GM12878 (cell line): ENCODE measurements at regions not wholly inside any gene's neighbourhood (a gene's known extent, or its start where the extent isn't known, plus 50 kb on each side); places are given as distances from the start of the nearest gene placed in this dataset.

Experiments used
- ATAC-seq: fragments of 200-7000 bp; cut with Tn5 transposase; 3 replicates; pipeline ENCODE4 v1.9.1; 2020; ENCODE audit warnings: mild to moderate bottlenecking, moderate library complexity
- BruUV-seq: library from RNA; stranded (reverse); fragments of 400-500 nt; replicated peaks from 2 replicates; lab custom pipeline; 2021; lab: Mats Ljungman, UMichigan
- CTCF ChIA-PET: fragments of 300-600 bp; sonication (Branson Sonifier 250); formaldehyde crosslinking; extraction: SDS; loops from one replicate; lab custom pipeline; 2021; ENCODE audit warnings: inconsistent platforms; lab: Yijun Ruan, JAX
- POLR2A ChIA-PET: fragments of 350-600 bp; formaldehyde crosslinking; extraction: SDS; loops from one replicate; lab custom pipeline; 2021; ENCODE audit warnings: inconsistent platforms; lab: Charles Lee
- RAD21 ChIA-PET: fragments of 300-600 bp; sonication (Branson Sonifier 250); formaldehyde crosslinking; loops from one replicate; lab custom pipeline; 2023; ENCODE audit warnings: antibody characterized with exemption; ENCODE audit not compliant: unreplicated experiment; lab: Charles Lee
- SMC1A ChIA-PET: fragments of 300-600 bp; sonication (Branson Sonifier 250); formaldehyde crosslinking; loops from one replicate; lab custom pipeline; 2023; ENCODE audit not compliant: unreplicated experiment, uncharacterized antibody; lab: Charles Lee
- DNase-seq: peaks from one replicate; pipeline ENCODE4 v3.0.0-alpha.2; 2011; ENCODE audit warnings: low read depth, low spot score
- FAIRE-seq: peaks from 3 replicates; lab custom pipeline; 2011; peaks lifted over from hg19 to GRCh38; lab: Jason Lieb, UNC
- H2AFZ ChIP-seq: 2 replicates; pipeline ENCODE4 v1.6.0; 2011; ENCODE audit warnings: low read depth, low read length, control low read depth; ENCODE audit not compliant: control insufficient read depth
- H3K27ac ChIP-seq: 2 replicates; pipeline ENCODE4 v1.5.1; 2011; ENCODE audit warnings: control low read depth; ENCODE audit not compliant: control insufficient read depth, insufficient read depth
- H3K27me3 ChIP-seq, 2 experiments: replicated peaks in 1 of 2; 2 replicates each; pipeline versions ENCODE4 v1.6.0 to v1.6.1; 2011; ENCODE audit warnings: low read length in 1 of 2; ENCODE audit not compliant: control insufficient read depth in 2 of 2, insufficient read depth in 2 of 2
- H3K36me3 ChIP-seq, 2 experiments: 2 replicates each; pipeline ENCODE4 v1.5.1; 2011; ENCODE audit warnings: low read length in 1 of 2; ENCODE audit not compliant: control insufficient read depth in 2 of 2, insufficient read depth in 2 of 2
- H3K4me1 ChIP-seq: 2 replicates; pipeline ENCODE4 v1.6.1; 2011; ENCODE audit warnings: mild to moderate bottlenecking, low read length, moderate library complexity, mixed read lengths; ENCODE audit not compliant: control insufficient read depth, insufficient read depth
- H3K4me2 ChIP-seq: 2 replicates; pipeline ENCODE4 v1.6.0; 2011; ENCODE audit warnings: control low read depth; ENCODE audit not compliant: control insufficient read depth, insufficient read depth
- H3K4me3 ChIP-seq: fragments of 200-600 bp; sonication (generic); 2 replicates; pipeline ENCODE4 v1.5.1; 2016
- H3K79me2 ChIP-seq: 2 replicates; pipeline ENCODE4 v1.6.0; 2011; ENCODE audit warnings: low read length; ENCODE audit not compliant: control insufficient read depth, insufficient read depth
- H3K9ac ChIP-seq: 2 replicates; pipeline ENCODE4 v1.8.0; 2011; ENCODE audit warnings: low read length, control low read depth, mixed read lengths; ENCODE audit not compliant: control insufficient read depth, insufficient read depth
- H3K9me3 ChIP-seq: replicated peaks from 3 replicates; pipeline ENCODE4 v1.5.1; 2011; ENCODE audit warnings: mild to moderate bottlenecking, low read length; ENCODE audit not compliant: control insufficient read depth, insufficient read depth
- H4K20me1 ChIP-seq: 2 replicates; pipeline ENCODE4 v1.6.0; 2011; ENCODE audit not compliant: control insufficient read depth, insufficient read depth
- CBX3 ChIP-seq: fragments of 200-600 bp; sonication (generic); IDR thresholded peaks from 2 replicates; pipeline ENCODE4 v1.6.1; 2016; ENCODE audit warnings: low read depth, borderline replicate concordance
- EGR1 ChIP-seq, 2 experiments: IDR thresholded peaks; 1 replicate in 1 of 2; 2 replicates in 1 of 2; pipeline ENCODE4 v1.6.1; 2011 to 2012; ENCODE audit warnings: low read depth in 2 of 2, low read length in 2 of 2, borderline replicate concordance in 1 of 2, mild to moderate bottlenecking in 1 of 2, moderate library complexity in 1 of 2
- MEF2A ChIP-seq: IDR thresholded peaks from 2 replicates; pipeline ENCODE4 v1.6.1; 2011; ENCODE audit warnings: low read depth, mild to moderate bottlenecking, low read length, moderate library complexity; ENCODE audit not compliant: insufficient read depth
- MEF2B ChIP-seq: fragments of 450-650 bp; IDR thresholded peaks from 2 replicates; pipeline ENCODE4 v1.6.1; 2018; ENCODE audit warnings: mild to moderate bottlenecking, moderate library complexity; ENCODE audit not compliant: partially characterized antibody, poor library complexity, severe bottlenecking
- NBN ChIP-seq: fragments of 450-650 bp; IDR thresholded peaks from 2 replicates; pipeline ENCODE4 v1.6.1; 2016
- NR2C1 ChIP-seq: fragments of 450-650 bp; IDR thresholded peaks from 2 replicates; pipeline ENCODE4 v1.6.1; 2017; ENCODE audit warnings: antibody characterized with exemption, mild to moderate bottlenecking, moderate library complexity
- SIN3A ChIP-seq: IDR thresholded peaks from 2 replicates; pipeline ENCODE4 v1.6.1; 2012; ENCODE audit warnings: low read depth, low read length, improper control_type of control experiment
- ZNF274 ChIP-seq: IDR thresholded peaks from one replicate; pipeline ENCODE4 v1.8.0; 2011; ENCODE audit not compliant: insufficient read length, insufficient read depth
- WGBS: methylation state at CpG from one replicate; pipeline ENCODE4 v1.1.6; 2016; ENCODE audit warnings: low lambda C conversion rate; ENCODE audit not compliant: insufficient replicate concordance, insufficient coverage; ENCODE audit errors: missing lambda C conversion rate; 5-methylcytosine and 5-hydroxymethylcytosine counted together
- in situ Hi-C: fragments of 300-500 bp; cut with MboI; formaldehyde crosslinking; loops from 9 replicates; pipeline ENCODE4 v1.14.3; 2018; ENCODE audit warnings: mixed read lengths
- intact Hi-C: fragments of 100-400 bp; cut with micrococcal nuclease; formaldehyde crosslinking; loops from one replicate; pipeline ENCODE4 v1.14.2; 2022; ENCODE audit not compliant: unreplicated experiment
- TF ChIP-seq, protein P1 (sequence below): fragments of 450-650 bp; formaldehyde crosslinking; IDR thresholded peaks from 2 replicates; pipeline ENCODE4 v1.5.0; 2022; ENCODE audit warnings: mild to moderate bottlenecking, missing genetic modification characterization
- TF ChIP-seq, protein P2 (sequence below): fragments of 150-350 bp; IDR thresholded peaks from 2 replicates; pipeline ENCODE4 v1.6.1; 2014; ENCODE audit warnings: mild to moderate bottlenecking, low read depth, low read length

DNA sequence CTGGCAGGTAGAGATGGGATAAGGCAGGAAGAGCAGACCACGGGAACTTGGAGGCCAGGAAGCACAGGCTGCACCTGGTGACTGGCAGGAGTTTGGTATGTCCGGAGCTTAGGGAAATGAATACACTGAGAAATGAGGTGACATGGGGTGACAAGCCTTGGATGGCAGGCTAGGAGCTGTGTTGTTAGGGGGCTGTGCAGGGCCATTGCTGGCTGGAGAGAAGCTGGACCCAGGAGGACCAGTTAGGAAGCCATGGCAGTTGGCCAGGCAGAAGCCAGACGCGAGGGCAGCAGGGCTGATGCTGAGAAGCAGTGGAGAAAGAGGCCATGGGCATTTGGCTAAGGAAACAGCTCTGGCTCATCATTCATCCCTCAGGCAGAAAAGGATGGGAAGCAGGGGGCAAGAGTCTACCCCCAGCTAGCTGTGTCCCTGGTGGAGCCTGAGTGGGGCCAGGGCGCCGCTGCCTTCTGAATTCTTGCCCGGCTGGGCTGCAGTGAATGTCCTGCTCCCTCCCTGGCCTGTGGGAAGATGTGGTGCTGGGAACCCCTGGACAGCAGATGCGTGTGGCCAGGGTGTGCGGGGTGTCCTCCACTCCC lies 255.8 kb downstream of the FAM43A start:
- TF ChIP-seq NR2C1 (no peak), MEF2A (no peak), ZNF274 (no peak), CBX3 (no peak), SIN3A (no peak), EGR1 (IDR thresholded peaks at IDR 0.05; ENCODE audit: borderline replicate concordance in 1 of 2, low read depth in 2 of 2, low read length in 2 of 2) (no peak), NBN (no peak), MEF2B (no peak)
- TF ChIP-seq, protein P1, sequence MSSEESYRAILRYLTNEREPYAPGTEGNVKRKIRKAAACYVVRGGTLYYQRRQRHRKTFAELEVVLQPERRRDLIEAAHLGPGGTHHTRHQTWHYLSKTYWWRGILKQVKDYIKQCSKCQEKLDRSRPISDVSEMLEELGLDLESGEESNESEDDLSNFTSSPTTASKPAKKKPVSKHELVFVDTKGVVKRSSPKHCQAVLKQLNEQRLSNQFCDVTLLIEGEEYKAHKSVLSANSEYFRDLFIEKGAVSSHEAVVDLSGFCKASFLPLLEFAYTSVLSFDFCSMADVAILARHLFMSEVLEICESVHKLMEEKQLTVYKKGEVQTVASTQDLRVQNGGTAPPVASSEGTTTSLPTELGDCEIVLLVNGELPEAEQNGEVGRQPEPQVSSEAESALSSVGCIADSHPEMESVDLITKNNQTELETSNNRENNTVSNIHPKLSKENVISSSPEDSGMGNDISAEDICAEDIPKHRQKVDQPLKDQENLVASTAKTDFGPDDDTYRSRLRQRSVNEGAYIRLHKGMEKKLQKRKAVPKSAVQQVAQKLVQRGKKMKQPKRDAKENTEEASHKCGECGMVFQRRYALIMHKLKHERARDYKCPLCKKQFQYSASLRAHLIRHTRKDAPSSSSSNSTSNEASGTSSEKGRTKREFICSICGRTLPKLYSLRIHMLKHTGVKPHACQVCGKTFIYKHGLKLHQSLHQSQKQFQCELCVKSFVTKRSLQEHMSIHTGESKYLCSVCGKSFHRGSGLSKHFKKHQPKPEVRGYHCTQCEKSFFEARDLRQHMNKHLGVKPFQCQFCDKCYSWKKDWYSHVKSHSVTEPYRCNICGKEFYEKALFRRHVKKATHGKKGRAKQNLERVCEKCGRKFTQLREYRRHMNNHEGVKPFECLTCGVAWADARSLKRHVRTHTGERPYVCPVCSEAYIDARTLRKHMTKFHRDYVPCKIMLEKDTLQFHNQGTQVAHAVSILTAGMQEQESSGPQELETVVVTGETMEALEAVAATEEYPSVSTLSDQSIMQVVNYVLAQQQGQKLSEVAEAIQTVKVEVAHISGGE (CRISPR knock-in tag), result no peak
- TF ChIP-seq, protein P2, sequence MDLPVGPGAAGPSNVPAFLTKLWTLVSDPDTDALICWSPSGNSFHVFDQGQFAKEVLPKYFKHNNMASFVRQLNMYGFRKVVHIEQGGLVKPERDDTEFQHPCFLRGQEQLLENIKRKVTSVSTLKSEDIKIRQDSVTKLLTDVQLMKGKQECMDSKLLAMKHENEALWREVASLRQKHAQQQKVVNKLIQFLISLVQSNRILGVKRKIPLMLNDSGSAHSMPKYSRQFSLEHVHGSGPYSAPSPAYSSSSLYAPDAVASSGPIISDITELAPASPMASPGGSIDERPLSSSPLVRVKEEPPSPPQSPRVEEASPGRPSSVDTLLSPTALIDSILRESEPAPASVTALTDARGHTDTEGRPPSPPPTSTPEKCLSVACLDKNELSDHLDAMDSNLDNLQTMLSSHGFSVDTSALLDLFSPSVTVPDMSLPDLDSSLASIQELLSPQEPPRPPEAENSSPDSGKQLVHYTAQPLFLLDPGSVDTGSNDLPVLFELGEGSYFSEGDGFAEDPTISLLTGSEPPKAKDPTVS, result no peak
- no TSS peak for BruUV-seq
- POLR2A ChIA-PET, result no interaction called here
- Histone ChIP-seq H3K36me3 (no peaks in the 10 kb centered on the region), H3K4me1 (no peaks in the 10 kb centered on the region), H3K9ac (no peak overlapping the region), H3K79me2 (no peaks in the 10 kb centered on the region), H3K4me3 (no peak overlapping the region), H2AFZ (no peak overlapping the region), H3K27me3 (no peaks in the 10 kb centered on the region), H4K20me1 (no peaks in the 10 kb centered on the region), H3K4me2 (no peak overlapping the region), H3K9me3 (no peaks in the 10 kb centered on the region), H3K27ac (no peak overlapping the region)
- RAD21 ChIA-PET, result no interaction called here
- in situ Hi-C loops (no loop called here), intact Hi-C loops (no loop called here)
- CTCF ChIA-PET, result no interaction called here
- WGBS, result 50% methylated on average over 8 of the region's 9 CpGs
- no peak for DNase-seq
- SMC1A ChIA-PET, result no interaction called here
- no peak for FAIRE-seq
- ATAC-seq, result no peak
